ENCODE measurements at regions not wholly inside any gene's neighbourhood (a gene's known extent, or its start where the extent isn't known, plus 50 kb on each side); places are given as distances from the start of the nearest gene placed in this dataset.

- CTCF ChIA-PET, result no interaction called here
- peaks cover 9% of the 10 kb centered on the region for H3K9me3 Mint-ChIP-seq
Measured at GRCh38 chr16:59397638-59398037, 663.5 kb upstream of the GOT2 start.

DNA sequence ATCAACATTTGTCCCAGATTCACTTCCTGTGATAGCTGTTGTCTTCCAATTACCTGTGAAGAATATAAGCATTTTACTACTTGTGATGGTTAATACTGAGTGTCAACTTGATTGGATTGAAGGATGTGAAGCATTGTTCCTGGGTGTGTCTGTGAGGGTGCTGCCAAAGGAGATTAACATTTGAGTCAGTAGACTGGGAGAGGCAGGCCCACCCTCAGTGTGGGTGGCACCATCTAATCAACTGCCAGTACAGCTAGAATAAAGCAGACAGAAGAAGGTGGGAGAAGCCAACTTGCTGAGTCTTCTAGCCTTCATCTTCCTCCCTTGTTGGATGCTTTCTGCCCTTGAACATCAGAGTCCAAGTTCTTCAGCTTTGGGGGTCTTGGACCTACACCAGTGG lies 660.4 kb upstream of the GOT2 start:
- ChIA-PET CTCF (no interaction called here), POLR2A (no interaction called here)
- intact Hi-C loops (cut with micrococcal nuclease), result no loop called here
- ATAC-seq (ENCODE audit: low read depth) (no peak), DNase-seq (no peak)
- Mint-ChIP-seq H3K9me3 (peaks cover 8% of the 10 kb centered on the region), H3K27ac (no peak overlapping the region), H3K36me3 (ENCODE audit: low read depth) (no peaks in the 10 kb centered on the region), H3K27me3 (no peaks in the 10 kb centered on the region), H3K4me1 (no peaks in the 10 kb centered on the region), H3K4me3 (no peak overlapping the region)
- TF ChIP-seq, protein P1, sequence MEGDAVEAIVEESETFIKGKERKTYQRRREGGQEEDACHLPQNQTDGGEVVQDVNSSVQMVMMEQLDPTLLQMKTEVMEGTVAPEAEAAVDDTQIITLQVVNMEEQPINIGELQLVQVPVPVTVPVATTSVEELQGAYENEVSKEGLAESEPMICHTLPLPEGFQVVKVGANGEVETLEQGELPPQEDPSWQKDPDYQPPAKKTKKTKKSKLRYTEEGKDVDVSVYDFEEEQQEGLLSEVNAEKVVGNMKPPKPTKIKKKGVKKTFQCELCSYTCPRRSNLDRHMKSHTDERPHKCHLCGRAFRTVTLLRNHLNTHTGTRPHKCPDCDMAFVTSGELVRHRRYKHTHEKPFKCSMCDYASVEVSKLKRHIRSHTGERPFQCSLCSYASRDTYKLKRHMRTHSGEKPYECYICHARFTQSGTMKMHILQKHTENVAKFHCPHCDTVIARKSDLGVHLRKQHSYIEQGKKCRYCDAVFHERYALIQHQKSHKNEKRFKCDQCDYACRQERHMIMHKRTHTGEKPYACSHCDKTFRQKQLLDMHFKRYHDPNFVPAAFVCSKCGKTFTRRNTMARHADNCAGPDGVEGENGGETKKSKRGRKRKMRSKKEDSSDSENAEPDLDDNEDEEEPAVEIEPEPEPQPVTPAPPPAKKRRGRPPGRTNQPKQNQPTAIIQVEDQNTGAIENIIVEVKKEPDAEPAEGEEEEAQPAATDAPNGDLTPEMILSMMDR (IDR thresholded peaks at IDR 0.05), result no peak

More at GRCh38 chr16:59397638-59398037, 663.5 kb upstream of the GOT2 start:
- H3K4me3 Mint-ChIP-seq, result no peak overlapping the region
- no peak overlapping the region for H3K27ac Mint-ChIP-seq
- H3K4me1 Mint-ChIP-seq, result no peaks in the 10 kb centered on the region
- ATAC-seq (ENCODE audit: low read depth), result no peak
- intact Hi-C loops (cut with micrococcal nuclease), result no loop called here
- TF ChIP-seq, protein P1 (IDR thresholded peaks at IDR 0.05), result no peak
- no peak for DNase-seq
- H3K36me3 Mint-ChIP-seq (ENCODE audit: low read depth), result no peaks in the 10 kb centered on the region
- POLR2A ChIA-PET, result no interaction called here
- H3K27me3 Mint-ChIP-seq, result no peaks in the 10 kb centered on the region

GRCh38 chr16:59392911-59393310 lies 658.8 kb upstream of the GOT2 start:
- intact Hi-C loops (cut with micrococcal nuclease), result no loop called here
- TF ChIP-seq, protein P1 (IDR thresholded peaks at IDR 0.05), result no peak
- ChIA-PET POLR2A (no interaction called here), CTCF (no interaction called here)
- DNase-seq (no peak), ATAC-seq (ENCODE audit: low read depth) (no peak)
- no peak overlapping the region for H3K4me3 Mint-ChIP-seq
- no peaks in the 10 kb centered on the region for H3K36me3 Mint-ChIP-seq (ENCODE audit: low read depth)
- H3K27ac Mint-ChIP-seq, result no peak overlapping the region
- no peaks in the 10 kb centered on the region for H3K27me3 Mint-ChIP-seq
- H3K4me1 Mint-ChIP-seq, result no peaks in the 10 kb centered on the region
- peaks cover 9% of the 10 kb centered on the region for H3K9me3 Mint-ChIP-seq

GRCh38 chr16:59391617-59392364 lies 657.7 kb upstream of the GOT2 start:
- no peak overlapping the region for H3K4me3 Mint-ChIP-seq
- H3K9me3 Mint-ChIP-seq, result peaks cover 9% of the 10 kb centered on the region
- intact Hi-C loops (cut with micrococcal nuclease), result no loop called here
- ATAC-seq (ENCODE audit: low read depth), result no peak
- H3K36me3 Mint-ChIP-seq (ENCODE audit: low read depth), result no peaks in the 10 kb centered on the region
- H3K27ac Mint-ChIP-seq, result no peak overlapping the region
- ChIA-PET POLR2A (no interaction called here), CTCF (no interaction called here)
- H3K4me1 Mint-ChIP-seq, result no peaks in the 10 kb centered on the region
- TF ChIP-seq, protein P1 (IDR thresholded peaks at IDR 0.05), result no peak
- DNase-seq, result no peak
- no peaks in the 10 kb centered on the region for H3K27me3 Mint-ChIP-seq

- TF ChIP-seq, protein P1 (IDR thresholded peaks at IDR 0.05), result no peak
- H3K4me3 Mint-ChIP-seq, result no peak overlapping the region
- no peak overlapping the region for H3K27ac Mint-ChIP-seq
- peaks cover 3% of the 10 kb centered on the region for H3K9me3 Mint-ChIP-seq
- POLR2A ChIA-PET, result no interaction called here
- no peaks in the 10 kb centered on the region for H3K4me1 Mint-ChIP-seq
- CTCF ChIA-PET, result no interaction called here
- intact Hi-C loops (cut with micrococcal nuclease), result no loop called here
- H3K36me3 Mint-ChIP-seq (ENCODE audit: low read depth), result no peaks in the 10 kb centered on the region
- H3K27me3 Mint-ChIP-seq, result no peaks in the 10 kb centered on the region
- no peak for ATAC-seq (ENCODE audit: low read depth)
- no peak for DNase-seq
Measured at GRCh38 chr16:59385959-59386358, 651.8 kb upstream of the GOT2 start.
